CD4-positive, alpha-beta T cell treated with Interleukin-17A for 1 hour (primary cell): ENCODE measurements at regions not wholly inside any gene's neighbourhood (a gene's known extent, or its start where the extent isn't known, plus 50 kb on each side); places are given as distances from the start of the nearest gene placed in this dataset.

Experiments used
- DNase-seq: peaks from one replicate; pipeline ENCODE4 v3.0.0-alpha.2; 2020

- no peak for DNase-seq
Observed at GRCh38 chr18:34075963-34076860, 148.5 kb downstream of the NOL4 start.

GRCh38 chr18:34061226-34061625, 163.5 kb downstream of the NOL4 start:
- DNase-seq: no peak

GRCh38 chr18:34055227-34055626, 169.5 kb downstream of the NOL4 start:
- DNase-seq: no peak

- DNase-seq: no peak
Observed at GRCh38 chr18:34050661-34051060, 174.1 kb downstream of the NOL4 start.

GRCh38 chr18:34049511-34049910, 175.2 kb downstream of the NOL4 start:
- no peak for DNase-seq

- no peak for DNase-seq
Observed at GRCh38 chr18:34048423-34048822, 176.3 kb downstream of the NOL4 start.

GRCh38 chr18:34042423-34043146, 182.1 kb downstream of the NOL4 start:
- DNase-seq: no peak

GRCh38 chr18:34039611-34040010, 185.1 kb downstream of the NOL4 start:
- no peak for DNase-seq

GRCh38 chr18:34039201-34039600, 185.5 kb downstream of the NOL4 start:
- DNase-seq: no peak

- DNase-seq: no peak
Observed at GRCh38 chr18:34038086-34038485, 186.6 kb downstream of the NOL4 start.

GRCh38 chr18:34033968-34034367, 190.7 kb downstream of the NOL4 start:
- DNase-seq: no peak

- DNase-seq: no peak
Observed at GRCh38 chr18:34031810-34032209, 192.9 kb downstream of the NOL4 start.

GRCh38 chr18:34028324-34028723, 196.4 kb downstream of the NOL4 start:
- DNase-seq: no peak

GRCh38 chr18:34025191-34025801, 199.4 kb downstream of the NOL4 start:
- no peak for DNase-seq

- DNase-seq: no peak
Observed at GRCh38 chr18:34023471-34023870, 201.2 kb downstream of the NOL4 start.

- DNase-seq: no peak
Observed at GRCh38 chr18:34018336-34018735, 206.4 kb downstream of the NOL4 start.

GRCh38 chr18:34003687-34004086, 221.0 kb downstream of the NOL4 start:
- no peak for DNase-seq

GRCh38 chr18:34002130-34002529, 222.6 kb downstream of the NOL4 start:
- no peak for DNase-seq

GRCh38 chr18:34001376-34001775, 223.3 kb downstream of the NOL4 start:
- no peak for DNase-seq

- no peak for DNase-seq
Observed at GRCh38 chr18:33987206-33987605, 237.5 kb downstream of the NOL4 start.

GRCh38 chr18:33983126-33983525, 241.6 kb downstream of the NOL4 start:
- DNase-seq: no peak

GRCh38 chr18:33960417-33960816, 264.3 kb downstream of the NOL4 start:
- DNase-seq: no peak

- DNase-seq: no peak
Observed at GRCh38 chr18:33959609-33960008, 265.1 kb downstream of the NOL4 start.

GRCh38 chr18:33957707-33958106, 267.0 kb downstream of the NOL4 start:
- no peak for DNase-seq
